Mesendoderm (in vitro differentiated cells): ENCODE measurements at regions not wholly inside any gene's neighbourhood (a gene's known extent, or its start where the extent isn't known, plus 50 kb on each side); places are given as distances from the start of the nearest gene placed in this dataset.
A peak's percentile ranks its signal among the peaks of the same experiment; 100 is the strongest.
"Not testable (repeated sequence)": the region's sequence is repeated elsewhere in the genome, so short reads cannot be mapped to it uniquely, and the experiment has no call there.

ENCODE experiments used
- DNase-seq: peaks from one replicate; pipeline ENCODE4 v3.0.0; 2013
- H2AK5ac ChIP-seq: 2 replicates; pipeline ENCODE4 v1.6.1; 2013; ENCODE audit warnings: low read length, inconsistent platforms
- H2BK120ac ChIP-seq: 2 replicates; pipeline ENCODE4 v1.6.1; 2013; ENCODE audit warnings: low read depth, mild to moderate bottlenecking, low read length, moderate library complexity, mixed read lengths
- H2BK15ac ChIP-seq: replicated peaks from 2 replicates; pipeline ENCODE4 v1.6.1; 2013; ENCODE audit warnings: low read depth, mild to moderate bottlenecking, moderate library complexity
- H2BK5ac ChIP-seq: 2 replicates; pipeline ENCODE4 v1.6.1; 2013; ENCODE audit warnings: low read length, inconsistent platforms
- H3K18ac ChIP-seq: 2 replicates; pipeline ENCODE4 v1.6.1; 2013; ENCODE audit warnings: mild to moderate bottlenecking, low read length, mixed read lengths
- H3K23ac ChIP-seq: one replicate; pipeline ENCODE4 v1.6.1; 2013; ENCODE audit warnings: low read length
- H3K27ac ChIP-seq: 2 replicates; pipeline ENCODE4 v1.5.1; 2013; ENCODE audit warnings: low read depth, mild to moderate bottlenecking, inconsistent platforms, low read length, moderate library complexity
- H3K27me3 ChIP-seq: 2 replicates; pipeline ENCODE4 v1.6.1; 2013; ENCODE audit warnings: low read length, control low read depth, mild to moderate bottlenecking, inconsistent platforms; ENCODE audit not compliant: insufficient read depth, poor library complexity
- H3K36me3 ChIP-seq: 2 replicates; pipeline ENCODE4 v1.6.1; 2013; ENCODE audit warnings: low read length, inconsistent platforms; ENCODE audit not compliant: control insufficient read depth, insufficient read depth
- H3K4ac ChIP-seq: one replicate; pipeline ENCODE4 v1.6.1; 2013; ENCODE audit warnings: low read depth, mild to moderate bottlenecking, low read length, moderate library complexity
- H3K4me1 ChIP-seq: 2 replicates; pipeline ENCODE4 v1.6.1; 2013; ENCODE audit warnings: low read depth, low read length, inconsistent platforms; ENCODE audit not compliant: control insufficient read depth
- H3K4me2 ChIP-seq: 2 replicates; pipeline ENCODE4 v1.6.1; 2013; ENCODE audit warnings: low read length
- H3K4me3 ChIP-seq: 2 replicates; pipeline ENCODE4 v1.5.1; 2013; ENCODE audit warnings: mild to moderate bottlenecking, low read length
- H3K56ac ChIP-seq: one replicate; pipeline ENCODE4 v1.6.1; 2013; ENCODE audit warnings: low read length
- H3K79me1 ChIP-seq: 2 replicates; pipeline ENCODE4 v1.6.1; 2013; ENCODE audit warnings: low read length, inconsistent platforms
- H3K79me2 ChIP-seq: 2 replicates; pipeline ENCODE4 v1.6.1; 2013; ENCODE audit warnings: mild to moderate bottlenecking, low read length; ENCODE audit not compliant: control insufficient read depth, insufficient read depth
- H3K9ac ChIP-seq: 2 replicates; pipeline ENCODE4 v1.6.1; 2013; ENCODE audit warnings: low read length, inconsistent platforms
- H4K5ac ChIP-seq: one replicate; pipeline ENCODE4 v1.6.1; 2013; ENCODE audit warnings: low read length
- H4K8ac ChIP-seq: one replicate; pipeline ENCODE4 v1.6.1; 2013; ENCODE audit warnings: low read depth, mild to moderate bottlenecking, control low read depth, low read length, moderate library complexity
- WGBS: extraction: QIAGEN DNeasy Blood & Tissue Kit; methylation state at CpG from one replicate; pipeline ENCODE4 v1.1.7; 2013; ENCODE audit warnings: low lambda C conversion rate, missing lambda C conversion rate; ENCODE audit not compliant: insufficient coverage; ENCODE audit errors: extremely low coverage; 5-methylcytosine and 5-hydroxymethylcytosine counted together

DNA sequence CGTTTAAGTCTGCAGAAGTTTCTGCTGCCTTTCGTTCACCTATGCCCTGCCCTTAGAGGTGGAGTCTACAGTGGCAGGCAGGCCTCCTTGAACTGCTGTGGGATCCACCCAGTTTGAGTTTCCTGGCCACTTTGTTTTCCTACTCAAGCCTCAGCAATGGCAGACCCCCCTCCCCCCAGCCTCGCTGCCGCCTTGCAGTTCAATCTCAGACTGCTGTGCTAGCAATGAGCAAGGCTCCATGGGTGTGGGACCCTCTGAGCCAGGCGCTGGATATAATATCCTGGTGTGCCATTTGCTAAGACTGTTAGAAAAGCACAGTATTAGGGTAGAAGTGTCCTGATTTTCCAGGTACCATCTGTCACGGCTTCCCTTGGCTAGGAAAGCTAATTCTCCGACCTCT lies 792.6 kb upstream of the EPHA5 start:
- not testable (repeated sequence) for H3K36me3 ChIP-seq, H4K5ac ChIP-seq, H3K4ac ChIP-seq, H3K27me3 ChIP-seq, H3K79me1 ChIP-seq, DNase-seq, H3K18ac ChIP-seq, H3K23ac ChIP-seq, H3K79me2 ChIP-seq, H3K4me2 ChIP-seq, H3K9ac ChIP-seq, H3K27ac ChIP-seq, H2BK5ac ChIP-seq, H3K4me1 ChIP-seq, H3K56ac ChIP-seq, H2BK15ac ChIP-seq, H2AK5ac ChIP-seq, H3K4me3 ChIP-seq, H2BK120ac ChIP-seq, H4K8ac ChIP-seq
- WGBS = no CpG with 5 or more reads among the region's 7 CpGs

DNA sequence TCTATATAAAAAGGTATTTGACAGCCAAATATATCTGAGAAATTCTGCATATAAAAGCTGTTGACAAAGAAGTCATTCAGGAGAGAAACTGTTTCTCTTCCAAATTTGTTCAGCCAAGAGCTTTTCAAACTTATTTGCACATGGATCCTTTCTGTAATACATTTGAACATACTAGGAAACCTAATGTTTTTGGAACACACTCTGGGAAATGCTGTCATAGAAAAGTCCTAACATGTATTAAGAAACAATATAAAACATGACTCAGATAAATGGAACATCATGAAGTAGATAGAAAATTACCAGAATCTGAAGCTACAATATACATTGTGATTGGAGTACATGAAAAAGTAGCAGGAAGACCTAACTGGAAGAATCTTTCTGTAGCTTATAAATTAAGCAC lies 781.5 kb upstream of the EPHA5 start:
- H3K4me2 ChIP-seq = no peak overlapping the region
- H3K36me3 ChIP-seq = no peaks in the 10 kb centered on the region
- no peaks in the 10 kb centered on the region for H3K4me1 ChIP-seq
- H3K27me3 ChIP-seq = no peaks in the 10 kb centered on the region
- no peak overlapping the region for H3K4ac ChIP-seq
- H2BK15ac ChIP-seq = no peak overlapping the region
- H3K4me3 ChIP-seq = no peak overlapping the region
- H2BK120ac ChIP-seq = no peak overlapping the region
- DNase-seq = no peak
- H3K79me2 ChIP-seq = no peaks in the 10 kb centered on the region
- no peak overlapping the region for H3K23ac ChIP-seq
- no peak overlapping the region for H3K18ac ChIP-seq
- no peak overlapping the region for H4K5ac ChIP-seq
- no peak overlapping the region for H3K27ac ChIP-seq
- H2BK5ac ChIP-seq = no peak overlapping the region
- H3K56ac ChIP-seq = no peak overlapping the region
- H3K79me1 ChIP-seq = no peaks in the 10 kb centered on the region
- no peak overlapping the region for H4K8ac ChIP-seq
- H3K9ac ChIP-seq = no peak overlapping the region
- no peak overlapping the region for H2AK5ac ChIP-seq

DNA sequence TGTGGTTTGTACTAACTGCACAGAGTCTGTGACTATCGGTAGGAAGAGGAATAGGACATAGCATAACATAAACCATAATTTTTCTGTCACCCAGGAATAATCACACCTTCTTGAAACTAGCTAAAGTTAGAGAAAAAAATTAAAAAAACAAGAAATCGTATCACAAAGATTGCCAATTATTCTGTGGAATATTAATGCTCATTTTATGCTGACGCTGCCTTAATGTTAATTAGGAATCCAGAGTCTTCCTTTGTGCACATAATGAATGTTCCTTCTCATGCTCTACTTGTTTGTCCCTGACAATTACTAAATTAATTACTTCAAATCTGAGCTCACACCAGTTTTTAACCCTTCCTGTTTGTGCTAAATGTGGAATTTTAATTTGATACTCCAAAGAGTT lies 772.7 kb upstream of the EPHA5 start:
- Histone ChIP-seq H3K4me3 (no peak overlapping the region), H3K9ac (no peak overlapping the region), H3K36me3 (no peaks in the 10 kb centered on the region), H3K4ac (no peak overlapping the region), H2BK5ac (no peak overlapping the region), H3K56ac (no peak overlapping the region), H2BK120ac (no peak overlapping the region), H4K5ac (no peak overlapping the region), H3K79me2 (no peaks in the 10 kb centered on the region), H2BK15ac (no peak overlapping the region), H3K23ac (no peak overlapping the region), H4K8ac (no peak overlapping the region), H3K79me1 (no peaks in the 10 kb centered on the region), H3K4me2 (no peak overlapping the region), H3K27me3 (no peaks in the 10 kb centered on the region), H2AK5ac (no peak overlapping the region), H3K27ac (no peak overlapping the region), H3K4me1 (no peaks in the 10 kb centered on the region), H3K18ac (no peak overlapping the region)
- no CpG with 5 or more reads among the region's 3 CpGs for WGBS
- DNase-seq = no peak

GRCh38 chr4:66439508-66439907 lies 769.2 kb upstream of the EPHA5 start:
- Histone ChIP-seq H4K8ac (no peak overlapping the region), H3K4me1 (no peaks in the 10 kb centered on the region), H2BK15ac (no peak overlapping the region), H3K79me2 (no peaks in the 10 kb centered on the region), H3K23ac (no peak overlapping the region), H4K5ac (no peak overlapping the region), H2BK120ac (no peak overlapping the region), H3K9ac (no peak overlapping the region), H2BK5ac (no peak overlapping the region), H3K79me1 (no peaks in the 10 kb centered on the region), H3K4ac (no peak overlapping the region), H3K36me3 (no peaks in the 10 kb centered on the region), H3K4me3 (no peak overlapping the region), H3K56ac (no peak overlapping the region), H3K27ac (no peak overlapping the region), H3K18ac (no peak overlapping the region), H3K27me3 (no peaks in the 10 kb centered on the region), H3K4me2 (no peak overlapping the region), H2AK5ac (no peak overlapping the region)
- no peak for DNase-seq

GRCh38 chr4:66433706-66434105 lies 763.4 kb upstream of the EPHA5 start:
- WGBS = no CpG with 5 or more reads among the region's 4 CpGs
- Histone ChIP-seq H3K27ac (no peak overlapping the region), H3K79me1 (no peaks in the 10 kb centered on the region), H3K4me1 (peaks cover 2% of the 10 kb centered on the region), H2BK15ac (no peak overlapping the region), H3K36me3 (no peaks in the 10 kb centered on the region), H3K56ac (no peak overlapping the region), H3K9ac (no peak overlapping the region), H2BK120ac (no peak overlapping the region), H3K4me3 (no peak overlapping the region), H3K4me2 (no peak overlapping the region), H4K8ac (no peak overlapping the region), H3K23ac (no peak overlapping the region), H3K4ac (no peak overlapping the region), H2AK5ac (no peak overlapping the region), H3K18ac (no peak overlapping the region), H4K5ac (no peak overlapping the region), H3K79me2 (no peaks in the 10 kb centered on the region), H3K27me3 (no peaks in the 10 kb centered on the region), H2BK5ac (no peak overlapping the region)
- DNase-seq = no peak

GRCh38 chr4:66430856-66431255 lies 760.6 kb upstream of the EPHA5 start:
- no CpG with 5 or more reads among the region's 1 CpG for WGBS
- no peaks in the 10 kb centered on the region for H3K36me3 ChIP-seq
- no peak overlapping the region for H3K23ac ChIP-seq
- H3K27ac ChIP-seq = no peak overlapping the region
- no peak overlapping the region for H4K5ac ChIP-seq
- H2BK120ac ChIP-seq = no peak overlapping the region
- peak overlapping the region; percentile 10 for H2BK5ac ChIP-seq
- no peak overlapping the region for H2BK15ac ChIP-seq
- no peak overlapping the region for H2AK5ac ChIP-seq
- H3K9ac ChIP-seq = no peak overlapping the region
- no peaks in the 10 kb centered on the region for H3K79me1 ChIP-seq
- no peak overlapping the region for H4K8ac ChIP-seq
- no peak overlapping the region for H3K4ac ChIP-seq
- peak overlapping the region; percentile 84 for H3K18ac ChIP-seq
- H3K4me1 ChIP-seq = peaks cover 2% of the 10 kb centered on the region
- H3K4me3 ChIP-seq = no peak overlapping the region
- H3K4me2 ChIP-seq = no peak overlapping the region
- no peaks in the 10 kb centered on the region for H3K79me2 ChIP-seq
- peak; percentile 93 for DNase-seq
- peak overlapping the region; percentile 57 for H3K56ac ChIP-seq
- no peaks in the 10 kb centered on the region for H3K27me3 ChIP-seq
